ENCODE measurements at regions not wholly inside any gene's neighbourhood (a gene's known extent, or its start where the extent isn't known, plus 50 kb on each side); places are given as distances from the start of the nearest gene placed in this dataset.

- TF ChIP-seq CTCF (IDR thresholded peaks at IDR 0.05; ENCODE audit: insufficient read depth, low read length): no peak
- DNase-seq (ENCODE audit: low read depth): peak; percentile 59
- H3K4me3 ChIP-seq (ENCODE audit: low read depth, low read length): no peak overlapping the region
Observed at GRCh38 chr20:11814267-11814666, 103.4 kb upstream of the BTBD3 start.

- H3K4me3 ChIP-seq (ENCODE audit: low read depth, low read length): no peak overlapping the region
- TF ChIP-seq CTCF (IDR thresholded peaks at IDR 0.05; ENCODE audit: insufficient read depth, low read length): no peak
- no peak for DNase-seq (ENCODE audit: low read depth)
Observed at GRCh38 chr20:11820838-11821237, 96.9 kb upstream of the BTBD3 start.

- no peak for TF ChIP-seq CTCF (IDR thresholded peaks at IDR 0.05; ENCODE audit: insufficient read depth, low read length)
- H3K4me3 ChIP-seq (ENCODE audit: low read depth, low read length): no peak overlapping the region
- no peak for DNase-seq (ENCODE audit: low read depth)
Observed at GRCh38 chr20:11822540-11822794, 95.2 kb upstream of the BTBD3 start.

- no peak for DNase-seq (ENCODE audit: low read depth)
- H3K4me3 ChIP-seq (ENCODE audit: low read depth, low read length): no peak overlapping the region
- no peak for TF ChIP-seq CTCF (IDR thresholded peaks at IDR 0.05; ENCODE audit: insufficient read depth, low read length)
Observed at GRCh38 chr20:11826334-11826733, 91.4 kb upstream of the BTBD3 start.

- no peak for TF ChIP-seq CTCF (IDR thresholded peaks at IDR 0.05; ENCODE audit: insufficient read depth, low read length)
Observed at GRCh38 chr20:11832397-11832796, 85.3 kb upstream of the BTBD3 start.

GRCh38 chr20:11832851-11833250, 84.8 kb upstream of the BTBD3 start:
- no peak overlapping the region for H3K4me3 ChIP-seq (ENCODE audit: low read depth, low read length)
- no peak for DNase-seq (ENCODE audit: low read depth)
- TF ChIP-seq CTCF (IDR thresholded peaks at IDR 0.05; ENCODE audit: insufficient read depth, low read length): no peak

More at GRCh38 chr20:11832397-11832796, 85.3 kb upstream of the BTBD3 start:
- no peak overlapping the region for H3K4me3 ChIP-seq (ENCODE audit: low read depth, low read length)
- DNase-seq (ENCODE audit: low read depth): no peak

GRCh38 chr20:11833825-11834224, 83.9 kb upstream of the BTBD3 start:
- no peak overlapping the region for H3K4me3 ChIP-seq (ENCODE audit: low read depth, low read length)
- no peak for TF ChIP-seq CTCF (IDR thresholded peaks at IDR 0.05; ENCODE audit: insufficient read depth, low read length)
- no peak for DNase-seq (ENCODE audit: low read depth)

Measured in fibroblast of the aortic adventitia (primary cell).